Naive thymus-derived CD4-positive, alpha-beta T cell (primary cell): ENCODE measurements at regions not wholly inside any gene's neighbourhood (a gene's known extent, or its start where the extent isn't known, plus 50 kb on each side); places are given as distances from the start of the nearest gene placed in this dataset.

Experiments used
- ATAC-seq: fragments of 150-1000 bp; cut with Tn5 transposase; 2 replicates; pipeline ENCODE4 v1.10.0; 2021; ENCODE audit warnings: mild to moderate bottlenecking, moderate library complexity
- CTCF ChIA-PET: fragments of 350-600 bp; sonication (Branson Sonifier 250); formaldehyde crosslinking; loops from one replicate; lab custom pipeline; 2021; ENCODE audit warnings: antibody characterized with exemption; lab: Charles Lee
- POLR2A ChIA-PET: fragments of 350-600 bp; sonication (Branson Sonifier 250); formaldehyde crosslinking; loops from one replicate; lab custom pipeline; 2021; ENCODE audit warnings: antibody characterized with exemption, inconsistent platforms; lab: Charles Lee
- DNase-seq, 9 donors: peaks; one replicate each; pipeline versions ENCODE4 v3.0.0 to v3.0.0-alpha.2; 2020 to 2022; ENCODE audit warnings: mixed read lengths in 1 of 9
- H3K27ac ChIP-seq: one replicate; pipeline ENCODE4 v1.7.0; 2013; ENCODE audit warnings: mild to moderate bottlenecking, low read depth, low read length, moderate library complexity
- H3K27me3 ChIP-seq, 2 donors: one replicate each; pipeline ENCODE4 v1.7.0; 2013; ENCODE audit warnings: low read length in 2 of 2, mild to moderate bottlenecking in 2 of 2, moderate library complexity in 2 of 2; ENCODE audit not compliant: control insufficient read depth in 2 of 2, insufficient read depth in 2 of 2
- H3K36me3 ChIP-seq, 3 experiments: 1 replicate in 2 of 3; 2 replicates in 1 of 3; pipeline ENCODE4 v1.7.0; 2013; ENCODE audit warnings: low read length in 3 of 3, mild to moderate bottlenecking in 3 of 3, moderate library complexity in 1 of 3; ENCODE audit not compliant: insufficient read depth in 3 of 3, control insufficient read depth in 2 of 3
- H3K4me1 ChIP-seq, 2 donors: one replicate each; pipeline ENCODE4 v1.7.0; 2013; ENCODE audit warnings: low read length in 2 of 2, mild to moderate bottlenecking in 2 of 2, moderate library complexity in 1 of 2; ENCODE audit not compliant: control insufficient read depth in 2 of 2, insufficient read depth in 2 of 2
- H3K4me3 ChIP-seq: 2 replicates; pipeline ENCODE4 v1.7.0; 2013; ENCODE audit warnings: mild to moderate bottlenecking, low read length
- H3K9me3 ChIP-seq, 3 experiments: 1 replicate in 2 of 3; 2 replicates in 1 of 3; pipeline ENCODE4 v1.7.0; 2013; ENCODE audit warnings: low read length in 3 of 3; ENCODE audit not compliant: control insufficient read depth in 2 of 3
- H3K27ac Mint-ChIP-seq, 9 donors: one replicate each; pipeline ENCODE4 v1.8.0; 2020 to 2022; ENCODE audit warnings: mixed read lengths in 9 of 9, mild to moderate bottlenecking in 8 of 9, moderate library complexity in 5 of 9, inconsistent platforms in 2 of 9
- H3K27me3 Mint-ChIP-seq, 5 donors: one replicate each; pipeline ENCODE4 v1.8.0; 2021 to 2022; ENCODE audit warnings: mixed read lengths in 5 of 5, mild to moderate bottlenecking in 1 of 5
- H3K36me3 Mint-ChIP-seq, 5 donors: one replicate each; pipeline ENCODE4 v1.8.0; 2020 to 2022; ENCODE audit warnings: mixed read lengths in 5 of 5, mild to moderate bottlenecking in 3 of 5, inconsistent platforms in 1 of 5
- H3K4me1 Mint-ChIP-seq, 7 donors: one replicate each; pipeline ENCODE4 v1.8.0; 2020 to 2022; ENCODE audit warnings: mixed read lengths in 7 of 7, mild to moderate bottlenecking in 3 of 7, inconsistent platforms in 1 of 7
- H3K4me3 Mint-ChIP-seq, 10 donors: one replicate each; pipeline ENCODE4 v1.8.0; 2020 to 2022; ENCODE audit warnings: mild to moderate bottlenecking in 10 of 10, mixed read lengths in 10 of 10, moderate library complexity in 6 of 10, inconsistent platforms in 2 of 10
- H3K9me3 Mint-ChIP-seq, 11 donors: one replicate each; pipeline ENCODE4 v1.8.0; 2020 to 2022; ENCODE audit warnings: mixed read lengths in 11 of 11, mild to moderate bottlenecking in 4 of 11, inconsistent platforms in 1 of 11, moderate library complexity in 1 of 11
- intact Hi-C, 2 donors: fragments of 100-400 bp; cut with micrococcal nuclease; formaldehyde crosslinking; loops; one replicate each; pipeline ENCODE4 v1.15.1; 2023

DNA sequence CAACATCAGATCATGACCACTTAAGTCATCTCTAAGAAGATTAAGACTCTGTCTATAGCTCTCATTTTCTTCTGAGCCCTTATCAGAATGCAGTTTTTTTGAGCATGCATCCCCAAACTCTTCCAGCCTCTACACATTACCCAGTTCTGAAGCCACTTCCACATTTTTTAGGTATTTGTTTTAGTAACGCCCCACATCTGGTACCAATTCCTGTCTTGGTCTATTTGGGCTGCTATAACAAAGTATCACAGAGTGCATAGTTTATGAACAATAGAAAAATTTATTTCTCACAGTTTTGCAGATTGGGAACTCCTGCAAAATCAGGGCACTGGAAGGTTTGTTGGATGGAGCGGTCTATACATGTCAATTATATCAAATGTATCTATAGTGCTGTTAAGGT lies 107.7 kb upstream of the KCND2 start:
- intact Hi-C loops, result no loop called here
- DNase-seq (no peak), ATAC-seq (no peak)
- Mint-ChIP-seq H3K27ac (no peak overlapping the region), H3K9me3 (peaks cover 0 to 23% (median 2%) of the 10 kb centered on the region in 11 donors), H3K27me3 (no peaks in the 10 kb centered on the region), H3K36me3 (no peaks in the 10 kb centered on the region), H3K4me3 (no peak overlapping the region), H3K4me1 (no peaks in the 10 kb centered on the region)
- Histone ChIP-seq H3K4me3 (no peak overlapping the region), H3K4me1 (no peaks in the 10 kb centered on the region), H3K27me3 (no peaks in the 10 kb centered on the region), H3K9me3 (no peaks in the 10 kb centered on the region), H3K36me3 (no peaks in the 10 kb centered on the region), H3K27ac (no peak overlapping the region)
- POLR2A ChIA-PET, result no interaction called here
- CTCF ChIA-PET, result no interaction called here

GRCh38 chr7:120168066-120168465 lies 104.9 kb upstream of the KCND2 start:
- no peaks in the 10 kb centered on the region for H3K4me1 Mint-ChIP-seq
- intact Hi-C loops, result no loop called here
- peaks cover 0 to 20% (median 2%) of the 10 kb centered on the region in 11 donors for H3K9me3 Mint-ChIP-seq
- Histone ChIP-seq H3K27ac (no peak overlapping the region), H3K36me3 (no peaks in the 10 kb centered on the region), H3K27me3 (no peaks in the 10 kb centered on the region), H3K4me3 (no peak overlapping the region), H3K9me3 (no peaks in the 10 kb centered on the region), H3K4me1 (no peaks in the 10 kb centered on the region)
- no peak overlapping the region for H3K4me3 Mint-ChIP-seq
- CTCF ChIA-PET, result no interaction called here
- DNase-seq, result no peak
- ATAC-seq, result no peak
- POLR2A ChIA-PET, result no interaction called here
- H3K27ac Mint-ChIP-seq, result no peak overlapping the region
- no peaks in the 10 kb centered on the region for H3K36me3 Mint-ChIP-seq
- no peaks in the 10 kb centered on the region for H3K27me3 Mint-ChIP-seq

DNA sequence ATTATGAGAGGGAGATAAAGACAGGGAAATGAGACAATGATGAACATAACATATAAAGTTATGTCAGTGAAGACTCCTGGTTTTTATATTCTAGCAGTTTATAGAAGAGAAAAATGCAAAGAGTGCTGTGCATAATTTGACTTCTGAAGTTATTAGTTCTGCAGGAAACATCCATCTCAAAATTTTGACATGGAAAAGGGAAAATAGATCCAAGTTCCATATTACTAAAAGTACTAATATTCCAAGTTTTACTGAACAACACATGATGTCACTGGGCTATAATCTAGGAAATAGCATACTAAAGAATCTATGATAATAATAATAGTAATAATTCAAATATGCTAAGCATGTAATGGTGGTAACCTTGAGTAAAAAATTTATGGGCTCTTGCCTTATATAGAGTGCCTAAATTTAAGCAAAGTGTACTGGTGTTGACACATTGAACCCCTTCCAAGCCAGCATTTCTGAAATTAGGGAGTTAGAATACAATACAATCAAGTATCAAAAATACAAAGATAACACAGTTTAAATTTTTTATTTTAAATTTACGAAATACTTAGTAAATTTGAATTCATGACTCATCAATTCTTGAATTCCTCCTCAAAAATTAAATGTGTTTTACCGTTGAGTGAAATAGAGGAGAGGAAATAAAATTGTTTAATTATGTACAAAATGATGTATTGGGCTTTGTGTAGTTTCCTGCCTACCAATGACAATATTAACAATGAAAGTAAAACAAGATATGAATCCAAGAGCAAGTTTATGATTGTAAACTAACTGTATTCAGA lies 102.8 kb upstream of the KCND2 start:
- ChIA-PET POLR2A (no interaction called here), CTCF (no interaction called here)
- H3K27ac ChIP-seq, result no peak overlapping the region
- H3K4me1 ChIP-seq, result no peaks in the 10 kb centered on the region
- Mint-ChIP-seq H3K9me3 (peaks cover 0 to 17% (median 0%) of the 10 kb centered on the region in 11 donors), H3K36me3 (no peaks in the 10 kb centered on the region), H3K27ac (no peak overlapping the region), H3K4me3 (no peak overlapping the region), H3K27me3 (no peaks in the 10 kb centered on the region), H3K4me1 (no peaks in the 10 kb centered on the region)
- no peak overlapping the region for H3K4me3 ChIP-seq
- no peak for DNase-seq
- H3K36me3 ChIP-seq, result no peaks in the 10 kb centered on the region
- intact Hi-C loops, result no loop called here
- ATAC-seq, result no peak
- no peaks in the 10 kb centered on the region for H3K9me3 ChIP-seq
- H3K27me3 ChIP-seq, result no peaks in the 10 kb centered on the region

GRCh38 chr7:120170834-120171233 lies 102.1 kb upstream of the KCND2 start:
- no peak for ATAC-seq
- POLR2A ChIA-PET, result no interaction called here
- CTCF ChIA-PET, result no interaction called here

GRCh38 chr7:120171406-120171805 lies 101.6 kb upstream of the KCND2 start:
- no peaks in the 10 kb centered on the region for H3K4me1 Mint-ChIP-seq
- Histone ChIP-seq H3K9me3 (no peaks in the 10 kb centered on the region), H3K27ac (no peak overlapping the region), H3K4me3 (no peak overlapping the region), H3K4me1 (no peaks in the 10 kb centered on the region), H3K27me3 (no peaks in the 10 kb centered on the region), H3K36me3 (no peaks in the 10 kb centered on the region)
- H3K27me3 Mint-ChIP-seq, result no peaks in the 10 kb centered on the region
- ATAC-seq (no peak), DNase-seq (no peak)
- H3K27ac Mint-ChIP-seq, result no peak overlapping the region
- CTCF ChIA-PET, result no interaction called here
- POLR2A ChIA-PET, result no interaction called here
- peaks cover 0 to 11% (median 0%) of the 10 kb centered on the region in 11 donors for H3K9me3 Mint-ChIP-seq
- no peaks in the 10 kb centered on the region for H3K36me3 Mint-ChIP-seq
- H3K4me3 Mint-ChIP-seq, result no peak overlapping the region
- intact Hi-C loops, result no loop called here

More at GRCh38 chr7:120170834-120171233, 102.1 kb upstream of the KCND2 start:
- Mint-ChIP-seq H3K27ac (no peak overlapping the region), H3K4me1 (no peaks in the 10 kb centered on the region), H3K4me3 (no peak overlapping the region), H3K36me3 (no peaks in the 10 kb centered on the region), H3K27me3 (no peaks in the 10 kb centered on the region), H3K9me3 (peaks cover 0 to 16% (median 0%) of the 10 kb centered on the region in 11 donors)
- intact Hi-C loops, result no loop called here
- no peaks in the 10 kb centered on the region for H3K9me3 ChIP-seq
- no peaks in the 10 kb centered on the region for H3K27me3 ChIP-seq
- no peak overlapping the region for H3K27ac ChIP-seq
- DNase-seq, result no peak
- H3K4me1 ChIP-seq, result no peaks in the 10 kb centered on the region
- no peak overlapping the region for H3K4me3 ChIP-seq
- no peaks in the 10 kb centered on the region for H3K36me3 ChIP-seq

- Mint-ChIP-seq H3K4me1 (no peaks in the 10 kb centered on the region), H3K27ac (no peak overlapping the region), H3K27me3 (no peaks in the 10 kb centered on the region), H3K4me3 (no peak overlapping the region), H3K9me3 (peaks cover 0 to 10% (median 3%) of the 10 kb centered on the region in 11 donors), H3K36me3 (no peaks in the 10 kb centered on the region)
- POLR2A ChIA-PET, result no interaction called here
- H3K27me3 ChIP-seq, result no peaks in the 10 kb centered on the region
- H3K4me3 ChIP-seq, result no peak overlapping the region
- DNase-seq (no peak), ATAC-seq (no peak)
- CTCF ChIA-PET, result no interaction called here
- H3K4me1 ChIP-seq, result no peaks in the 10 kb centered on the region
- no peaks in the 10 kb centered on the region for H3K36me3 ChIP-seq
- no peaks in the 10 kb centered on the region for H3K9me3 ChIP-seq
- intact Hi-C loops, result no loop called here
- H3K27ac ChIP-seq, result no peak overlapping the region
Observed at GRCh38 chr7:120180221-120180620, 92.8 kb upstream of the KCND2 start.

DNA sequence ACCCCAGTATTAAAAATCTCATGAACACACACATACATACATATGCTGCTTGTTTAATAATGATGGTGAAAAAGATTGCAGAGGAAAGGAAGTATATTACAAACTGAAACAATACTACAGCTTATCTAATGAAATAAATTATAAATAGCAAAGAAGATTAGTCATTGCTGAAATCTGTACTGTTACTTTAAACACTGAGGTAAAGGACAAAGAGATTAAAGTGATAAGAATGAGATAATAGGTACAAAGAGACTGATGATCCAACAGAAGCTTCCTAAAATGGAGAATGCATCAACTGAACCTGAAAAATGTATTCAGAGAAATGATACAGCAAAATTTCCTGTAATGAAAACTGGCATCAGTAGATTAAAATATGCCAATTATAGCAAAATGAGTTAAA lies 91.5 kb upstream of the KCND2 start:
- ChIA-PET POLR2A (no interaction called here), CTCF (no interaction called here)
- no peak overlapping the region for H3K27ac Mint-ChIP-seq
- no peaks in the 10 kb centered on the region for H3K9me3 ChIP-seq
- H3K4me3 ChIP-seq, result no peak overlapping the region
- no peaks in the 10 kb centered on the region for H3K36me3 ChIP-seq
- no peak for DNase-seq
- no peaks in the 10 kb centered on the region for H3K4me1 Mint-ChIP-seq
- no peak overlapping the region for H3K27ac ChIP-seq
- H3K27me3 Mint-ChIP-seq, result no peaks in the 10 kb centered on the region
- H3K9me3 Mint-ChIP-seq, result peaks cover 0 to 10% (median 3%) of the 10 kb centered on the region in 11 donors
- H3K4me1 ChIP-seq, result no peaks in the 10 kb centered on the region
- intact Hi-C loops, result no loop called here
- no peak for ATAC-seq
- H3K27me3 ChIP-seq, result no peaks in the 10 kb centered on the region
- no peak overlapping the region for H3K4me3 Mint-ChIP-seq
- no peaks in the 10 kb centered on the region for H3K36me3 Mint-ChIP-seq
